Effector memory CD8-positive, alpha-beta T cell (primary cell): ENCODE measurements at regions not wholly inside any gene's neighbourhood (a gene's known extent, or its start where the extent isn't known, plus 50 kb on each side); places are given as distances from the start of the nearest gene placed in this dataset.

Source experiments
- ATAC-seq: fragments of 150-1000 bp; cut with Tn5 transposase; replicated peaks from 2 replicates; pipeline ENCODE4 v1.10.0; 2021; ENCODE audit warnings: mild to moderate bottlenecking, moderate library complexity
- DNase-seq, 3 experiments: peaks; one replicate each; pipeline ENCODE4 v3.0.0; 2021
- H3K27ac Mint-ChIP-seq, 2 donors: one replicate each; pipeline ENCODE4 v1.8.0; 2022; ENCODE audit warnings: mild to moderate bottlenecking in 2 of 2, mixed read lengths in 2 of 2, moderate library complexity in 2 of 2
- H3K27me3 Mint-ChIP-seq, 2 donors: one replicate each; pipeline ENCODE4 v1.8.0; 2022; ENCODE audit warnings: mixed read lengths in 2 of 2
- H3K36me3 Mint-ChIP-seq: one replicate; pipeline ENCODE4 v1.8.0; 2022; ENCODE audit warnings: mild to moderate bottlenecking, moderate library complexity, mixed read lengths; ENCODE audit not compliant: insufficient read depth
- H3K4me1 Mint-ChIP-seq, 2 donors: one replicate each; pipeline ENCODE4 v1.8.0; 2022; ENCODE audit warnings: low read depth in 2 of 2, mixed read lengths in 2 of 2
- H3K4me3 Mint-ChIP-seq, 2 donors: one replicate each; pipeline ENCODE4 v1.8.0; 2022; ENCODE audit warnings: mild to moderate bottlenecking in 2 of 2, mixed read lengths in 2 of 2, moderate library complexity in 2 of 2
- H3K9me3 Mint-ChIP-seq, 2 donors: one replicate each; pipeline ENCODE4 v1.8.0; 2022; ENCODE audit warnings: mixed read lengths in 2 of 2

DNA sequence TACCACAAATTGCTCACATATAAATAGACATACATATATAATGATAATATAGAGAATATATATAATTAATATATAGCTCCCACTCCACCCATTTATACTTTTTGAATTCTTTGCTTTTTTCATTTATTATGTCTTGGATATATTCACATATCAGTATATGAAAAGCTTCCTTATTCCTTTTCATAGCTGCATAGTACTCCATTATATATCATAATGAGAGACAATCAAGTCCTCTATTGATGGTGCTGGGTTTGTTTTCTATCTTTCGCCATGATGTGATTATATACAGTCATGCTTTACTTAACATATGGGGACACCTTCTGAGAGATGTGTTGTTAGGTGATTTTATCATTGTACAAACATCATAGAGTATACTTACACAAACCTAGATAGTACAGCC, 51.6 kb upstream of the ELL2 start:
- no peak for ATAC-seq
- Mint-ChIP-seq H3K4me1 (no peaks in the 10 kb centered on the region), H3K4me3 (no peak overlapping the region), H3K27ac (no peak overlapping the region), H3K27me3 (no peaks in the 10 kb centered on the region), H3K36me3 (no peaks in the 10 kb centered on the region), H3K9me3 (no peaks in the 10 kb centered on the region)
- no peak for DNase-seq

DNA sequence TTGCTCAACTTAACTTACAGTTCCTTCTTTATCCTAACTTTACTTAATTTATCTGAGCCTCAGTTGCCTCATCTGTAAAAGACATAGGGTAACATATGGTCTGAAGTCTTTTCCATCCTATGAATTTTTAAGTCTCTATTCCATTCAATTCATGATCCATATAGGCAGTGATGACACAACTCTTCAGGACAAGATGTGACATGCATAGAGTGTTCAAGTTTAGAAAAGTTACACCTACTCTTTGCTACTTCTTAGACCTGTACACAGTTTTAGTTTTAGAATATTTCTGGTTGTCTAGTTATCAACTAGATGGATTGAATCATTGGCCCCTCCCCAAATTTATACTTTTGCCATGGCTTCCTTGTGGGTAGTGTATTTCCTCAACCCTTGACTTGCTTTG, 50.7 kb upstream of the ELL2 start:
- no peak overlapping the region for H3K27ac Mint-ChIP-seq
- H3K36me3 Mint-ChIP-seq, result no peaks in the 10 kb centered on the region
- no peaks in the 10 kb centered on the region for H3K27me3 Mint-ChIP-seq
- no peaks in the 10 kb centered on the region for H3K4me1 Mint-ChIP-seq
- no peaks in the 10 kb centered on the region for H3K9me3 Mint-ChIP-seq
- H3K4me3 Mint-ChIP-seq, result no peak overlapping the region
- no peak for ATAC-seq
- no peak for DNase-seq
